Epithelial cell of prostate (primary cell): ENCODE measurements at regions not wholly inside any gene's neighbourhood (a gene's known extent, or its start where the extent isn't known, plus 50 kb on each side); places are given as distances from the start of the nearest gene placed in this dataset.

ENCODE experiments used
- DNase-seq: peaks from one replicate; pipeline ENCODE4 v3.0.0-alpha.2; 2011; ENCODE audit warnings: low read depth, low spot score
- H3K27ac ChIP-seq: fragments of 450-650 bp; 2 replicates; pipeline ENCODE4 v1.5.1; 2017; ENCODE audit warnings: mild to moderate bottlenecking

DNA sequence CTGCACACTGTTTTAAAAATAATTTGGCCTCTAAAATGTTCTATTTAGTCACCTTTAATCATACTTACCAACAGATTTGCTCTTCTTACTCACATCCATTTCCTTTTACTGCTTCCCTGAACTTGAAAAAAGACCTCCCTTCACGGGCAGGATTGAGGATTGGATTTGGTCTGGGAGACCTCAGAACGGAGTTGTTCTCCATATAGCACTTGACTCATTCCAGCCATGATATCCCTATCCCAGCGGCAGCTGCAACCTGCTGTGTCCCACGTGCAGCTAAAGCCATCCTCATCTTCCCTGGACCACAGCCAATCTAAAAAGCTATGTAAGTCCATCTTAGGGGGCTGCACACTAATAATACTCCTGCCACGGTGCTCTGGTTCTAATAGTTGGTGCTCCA is 97.0 kb upstream of the PTPRM start:
- no peak overlapping the region for H3K27ac ChIP-seq
- no peak for DNase-seq

DNA sequence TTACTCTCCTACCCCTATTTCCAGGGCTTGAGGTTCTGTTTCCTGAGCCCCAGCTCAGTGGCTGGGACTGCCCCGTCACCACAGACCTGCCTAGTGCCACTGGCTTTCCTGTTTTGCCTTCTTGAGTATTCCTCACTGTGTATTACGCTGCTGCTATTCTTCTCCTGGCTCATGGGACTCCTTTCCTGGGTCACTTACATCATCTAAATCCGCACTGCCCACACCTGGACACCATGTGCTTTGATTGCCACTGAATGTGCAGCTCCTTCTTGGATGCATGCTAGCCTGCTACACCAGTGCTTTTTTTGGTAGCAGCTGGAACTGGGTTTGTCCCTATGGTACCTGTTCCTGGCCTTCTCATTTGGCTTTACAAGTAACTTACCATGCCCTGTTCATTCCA is 96.6 kb upstream of the PTPRM start:
- DNase-seq = no peak
- H3K27ac ChIP-seq = no peak overlapping the region

DNA sequence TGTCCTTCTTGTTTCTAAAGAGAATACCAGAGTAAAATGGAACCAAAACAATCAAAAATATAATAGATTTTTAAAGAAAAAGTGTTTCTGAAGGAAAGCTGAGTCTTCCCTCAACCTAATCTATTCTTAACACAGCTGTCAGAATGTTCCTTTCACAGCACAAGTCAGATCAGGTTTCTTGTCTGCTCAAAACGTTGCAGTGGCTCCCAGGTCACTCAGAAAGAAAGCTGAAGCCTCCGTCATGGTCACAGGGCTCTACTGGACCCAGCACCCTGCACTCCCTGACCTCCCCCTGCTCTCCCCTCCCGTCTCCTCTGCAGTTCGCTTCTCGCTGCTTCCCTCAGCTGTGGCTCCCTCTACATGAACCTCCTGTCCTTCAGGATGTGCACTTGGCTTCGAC is 90.7 kb upstream of the PTPRM start:
- DNase-seq = no peak
- H3K27ac ChIP-seq = no peak overlapping the region

DNA sequence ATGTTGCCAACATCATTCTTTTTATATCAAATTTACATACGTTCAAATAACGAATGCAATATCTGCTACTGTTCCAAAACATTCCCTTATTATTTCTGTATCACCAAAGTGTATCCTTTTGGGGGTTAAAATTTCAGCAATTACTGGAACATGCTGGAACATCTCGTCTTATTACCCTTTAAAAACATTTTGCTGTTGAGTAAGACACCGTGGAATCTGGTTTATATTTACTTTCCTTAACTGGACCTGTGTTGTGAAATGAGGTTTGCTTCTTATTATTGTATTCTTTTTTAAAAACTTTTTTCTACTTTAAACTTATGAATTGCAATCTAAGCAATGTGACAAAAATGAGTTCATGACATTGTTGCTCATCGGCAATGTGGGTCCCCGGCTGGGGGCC is 87.4 kb upstream of the PTPRM start:
- no peak for DNase-seq

DNA sequence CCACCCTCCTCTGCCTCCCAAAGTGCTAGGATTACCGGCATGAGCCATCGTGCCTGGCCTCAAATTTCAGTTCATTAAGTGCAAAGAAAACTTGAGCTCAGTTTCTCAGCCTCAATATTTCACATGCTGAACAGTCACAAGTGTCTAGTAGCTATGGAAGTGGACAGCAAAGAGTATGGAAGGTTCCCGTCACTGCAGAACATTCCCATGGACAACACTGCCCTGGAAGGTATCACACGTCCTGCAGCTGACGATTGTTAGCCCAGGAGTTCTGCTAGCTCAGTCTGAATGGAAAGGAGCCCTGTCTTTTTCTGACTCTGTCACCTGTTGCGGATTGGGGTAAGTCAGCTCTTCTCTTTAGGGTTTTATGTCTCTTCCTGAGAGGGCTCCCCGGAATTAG is 86.2 kb upstream of the PTPRM start:
- no peak overlapping the region for H3K27ac ChIP-seq
- no peak for DNase-seq

More for the DNA sequence above, 87.4 kb upstream of the PTPRM start:
- no peak overlapping the region for H3K27ac ChIP-seq

DNA sequence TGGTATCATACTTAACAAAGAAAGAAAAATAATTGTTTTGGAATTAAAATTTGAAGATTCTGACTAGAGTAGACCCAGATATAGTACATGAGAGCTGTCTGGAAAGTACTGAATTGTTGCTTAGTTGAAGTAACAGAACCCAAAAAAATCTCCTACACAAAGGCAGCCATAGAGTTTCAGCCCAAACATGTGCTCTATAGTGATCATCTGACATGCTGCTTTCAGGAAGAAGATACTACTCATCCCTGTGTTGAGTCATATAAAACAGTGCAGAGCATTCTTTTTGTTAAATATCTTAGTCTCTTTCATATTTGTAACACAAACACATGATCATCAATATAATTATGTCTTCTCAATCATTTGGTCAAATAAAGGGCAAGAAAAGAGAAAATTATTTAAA is 84.8 kb upstream of the PTPRM start:
- DNase-seq = no peak
- no peak overlapping the region for H3K27ac ChIP-seq

DNA sequence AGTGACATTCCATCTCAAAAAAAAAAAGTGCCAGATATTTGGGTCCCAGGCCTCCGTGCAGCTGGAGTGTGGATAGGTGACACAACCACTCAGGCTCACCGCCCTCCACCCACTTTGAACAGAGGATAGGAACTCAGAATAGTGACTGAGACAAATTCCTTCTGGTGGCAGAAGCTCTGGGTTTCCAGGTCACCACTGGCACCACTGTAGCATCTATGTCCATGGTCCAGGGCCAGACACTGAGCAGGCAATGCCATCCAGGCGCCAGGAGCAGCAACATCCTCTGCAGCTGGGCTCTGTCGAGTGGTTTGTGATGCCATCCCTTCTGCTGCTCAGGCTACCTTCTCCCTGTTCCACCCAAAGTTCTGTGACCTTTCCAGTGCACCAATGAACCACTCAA is 81.5 kb upstream of the PTPRM start:
- no peak for DNase-seq
- H3K27ac ChIP-seq = no peak overlapping the region

DNA sequence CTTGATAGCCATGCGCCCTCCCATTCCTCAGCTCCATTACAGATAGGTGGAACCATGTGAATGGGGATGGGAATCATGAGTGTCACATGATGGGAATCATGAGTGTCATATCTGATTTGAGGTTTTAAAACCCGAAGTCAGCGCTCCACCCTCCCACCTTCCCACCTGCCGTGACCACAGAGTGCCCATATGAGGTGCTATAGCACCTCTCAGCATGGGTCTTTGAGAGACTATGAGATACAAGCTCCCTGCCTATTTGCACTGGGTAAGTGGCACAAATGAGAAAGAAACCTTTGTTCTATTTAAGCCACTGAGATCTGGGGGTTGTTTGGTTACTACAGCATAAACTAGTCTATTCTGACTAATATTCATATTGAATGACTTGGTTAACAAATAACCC is 78.5 kb upstream of the PTPRM start:
- DNase-seq = no peak
- no peak overlapping the region for H3K27ac ChIP-seq

DNA sequence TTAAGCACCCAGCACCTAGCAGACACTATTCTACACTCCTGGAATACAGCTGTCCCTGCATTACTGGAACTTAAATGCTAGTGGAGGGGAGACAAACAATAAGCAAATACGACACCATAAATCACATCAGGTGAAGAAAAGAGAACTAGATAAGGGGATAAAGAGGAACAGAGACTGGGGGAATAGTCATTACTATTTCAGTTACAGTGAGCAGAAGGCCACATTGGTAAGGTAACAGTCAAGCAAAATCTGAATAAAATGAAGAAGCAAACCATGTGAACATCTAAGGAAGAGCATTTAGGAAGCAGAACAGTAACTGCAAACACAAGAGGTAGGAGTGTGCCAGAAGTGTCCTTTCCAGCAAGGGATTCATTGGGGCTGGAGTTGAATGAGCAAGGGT is 77.0 kb upstream of the PTPRM start:
- no peak for DNase-seq
- no peak overlapping the region for H3K27ac ChIP-seq

DNA sequence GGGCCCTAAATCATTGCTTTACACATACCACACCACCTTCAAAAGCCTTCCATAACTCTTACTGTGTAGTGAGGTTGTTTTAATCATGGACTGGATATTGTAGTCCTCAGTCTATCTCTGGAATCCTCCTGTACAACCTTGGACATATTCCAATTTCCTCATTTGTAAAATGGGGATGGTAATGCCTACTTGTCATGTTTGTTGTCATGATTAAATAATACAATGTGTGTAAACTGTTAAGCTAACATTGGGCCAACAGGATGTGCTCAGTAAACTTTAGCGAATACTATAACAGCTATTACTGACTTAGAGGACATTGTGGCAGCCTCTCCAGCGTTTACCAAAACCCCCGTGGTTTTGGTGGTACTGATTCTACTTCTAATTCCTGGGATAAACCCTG is 74.7 kb upstream of the PTPRM start:
- no peak overlapping the region for H3K27ac ChIP-seq
- DNase-seq = no peak

DNA sequence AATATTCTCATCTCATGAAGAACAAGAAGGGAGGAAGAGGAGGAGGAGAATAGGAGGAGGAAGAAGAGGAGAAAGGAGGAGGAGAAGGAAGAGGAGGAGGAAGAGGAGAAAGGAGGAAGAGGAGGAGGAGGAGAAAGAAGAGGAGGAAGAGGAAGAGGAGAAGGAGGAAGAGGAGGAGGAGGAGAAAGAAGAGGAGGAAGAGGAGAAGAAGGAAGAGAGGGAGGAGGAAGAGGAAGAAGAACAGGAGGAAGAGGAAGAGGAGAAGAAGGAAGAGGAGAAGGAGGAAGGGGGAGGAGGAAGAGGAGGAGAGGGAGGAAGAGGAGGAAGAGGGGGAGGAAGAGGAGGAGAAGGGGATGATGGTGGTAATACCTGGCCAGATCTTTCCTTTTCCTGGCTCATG is 70.0 kb upstream of the PTPRM start:
- no peak overlapping the region for H3K27ac ChIP-seq
- DNase-seq = no peak

DNA sequence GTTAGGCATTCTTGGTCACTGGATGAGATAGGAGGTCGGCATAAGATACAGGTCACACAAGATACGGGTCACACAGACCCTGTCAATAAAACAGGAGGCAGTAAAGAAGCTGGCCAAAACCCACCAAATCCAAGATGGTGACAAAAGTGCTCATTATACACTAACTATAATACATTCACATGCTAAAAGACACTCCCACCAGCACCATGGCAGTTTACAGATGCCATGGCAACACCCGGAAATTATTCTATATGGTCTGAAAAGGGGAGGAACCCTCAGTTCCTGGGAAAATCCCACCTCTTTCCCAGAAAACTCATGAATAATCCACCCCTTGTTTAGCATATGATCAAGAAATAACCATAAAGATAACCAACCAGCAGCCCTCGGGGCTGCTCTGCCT is 56.0 kb upstream of the PTPRM start:
- no peak for DNase-seq
- H3K27ac ChIP-seq = no peak overlapping the region

DNA sequence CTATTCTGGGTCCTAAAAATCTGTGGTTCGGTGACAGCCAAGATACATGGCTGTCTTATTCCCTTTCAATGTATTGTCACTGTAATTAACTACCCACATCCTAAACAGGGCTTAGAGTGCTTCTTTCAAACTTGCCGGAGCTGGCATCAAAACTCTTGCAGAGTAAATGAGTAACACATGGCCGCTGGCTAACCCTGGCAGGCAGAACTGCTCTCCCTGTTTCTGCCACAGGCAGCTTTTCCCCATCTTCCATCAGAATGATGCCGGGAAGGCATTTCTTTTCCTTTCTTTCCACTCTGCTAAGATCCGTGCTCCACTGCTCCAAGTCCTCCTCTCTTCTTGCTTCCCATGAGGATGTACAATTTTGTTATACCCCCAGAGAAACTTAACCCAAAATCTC is 54.8 kb upstream of the PTPRM start:
- H3K27ac ChIP-seq = no peak overlapping the region
- no peak for DNase-seq

DNA sequence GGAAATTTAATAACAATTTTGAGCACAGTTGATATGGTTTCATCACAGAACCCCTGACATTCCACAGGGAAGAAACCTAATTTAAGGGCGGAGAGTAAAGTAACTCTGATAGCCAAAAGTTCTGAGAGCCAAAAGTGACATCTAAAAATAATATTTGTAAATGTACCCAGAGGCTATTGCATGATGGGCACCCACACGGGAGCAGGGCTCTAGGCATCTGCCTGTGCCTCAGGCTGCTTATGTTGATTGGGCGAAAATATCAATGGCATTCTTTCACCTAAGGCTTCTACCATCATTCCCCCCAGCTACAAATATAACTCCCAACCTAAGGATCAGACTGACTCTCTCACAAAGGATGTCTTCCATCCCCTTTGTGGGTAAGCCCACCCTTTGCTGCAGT is 54.1 kb upstream of the PTPRM start:
- H3K27ac ChIP-seq = no peak overlapping the region
- DNase-seq = no peak

DNA sequence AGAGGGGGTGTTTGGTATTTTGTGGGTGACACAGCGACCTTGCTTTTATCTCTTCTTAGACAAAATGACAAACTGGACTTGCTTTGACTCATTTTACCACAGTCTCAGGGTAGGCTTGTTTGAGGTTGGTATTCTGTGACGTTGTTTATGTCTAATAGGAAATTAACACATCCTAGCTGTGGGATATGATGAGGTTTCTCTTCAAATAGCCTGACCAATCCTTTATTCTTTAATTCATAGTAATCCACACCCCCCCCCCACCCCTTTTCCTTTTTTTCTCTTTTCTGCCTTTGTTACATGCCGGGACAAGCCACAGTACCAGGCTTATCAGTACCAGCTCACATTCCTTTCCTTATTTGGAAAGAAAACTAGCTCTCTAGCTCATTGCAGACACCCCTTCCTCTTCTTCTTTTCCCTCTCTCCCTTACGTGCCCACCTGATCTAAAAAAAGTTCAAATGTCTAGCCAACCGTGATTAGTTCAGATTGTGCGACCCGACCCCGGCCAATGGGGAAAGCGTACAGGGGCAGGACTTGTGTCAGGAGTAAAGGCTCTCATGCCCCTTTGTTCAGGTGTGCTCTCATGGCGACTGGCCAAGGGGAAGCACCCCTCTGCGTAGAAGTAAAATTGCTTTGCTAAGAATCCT is 52.2 kb upstream of the PTPRM start:
- H3K27ac ChIP-seq = no peak overlapping the region
- DNase-seq = no peak

DNA sequence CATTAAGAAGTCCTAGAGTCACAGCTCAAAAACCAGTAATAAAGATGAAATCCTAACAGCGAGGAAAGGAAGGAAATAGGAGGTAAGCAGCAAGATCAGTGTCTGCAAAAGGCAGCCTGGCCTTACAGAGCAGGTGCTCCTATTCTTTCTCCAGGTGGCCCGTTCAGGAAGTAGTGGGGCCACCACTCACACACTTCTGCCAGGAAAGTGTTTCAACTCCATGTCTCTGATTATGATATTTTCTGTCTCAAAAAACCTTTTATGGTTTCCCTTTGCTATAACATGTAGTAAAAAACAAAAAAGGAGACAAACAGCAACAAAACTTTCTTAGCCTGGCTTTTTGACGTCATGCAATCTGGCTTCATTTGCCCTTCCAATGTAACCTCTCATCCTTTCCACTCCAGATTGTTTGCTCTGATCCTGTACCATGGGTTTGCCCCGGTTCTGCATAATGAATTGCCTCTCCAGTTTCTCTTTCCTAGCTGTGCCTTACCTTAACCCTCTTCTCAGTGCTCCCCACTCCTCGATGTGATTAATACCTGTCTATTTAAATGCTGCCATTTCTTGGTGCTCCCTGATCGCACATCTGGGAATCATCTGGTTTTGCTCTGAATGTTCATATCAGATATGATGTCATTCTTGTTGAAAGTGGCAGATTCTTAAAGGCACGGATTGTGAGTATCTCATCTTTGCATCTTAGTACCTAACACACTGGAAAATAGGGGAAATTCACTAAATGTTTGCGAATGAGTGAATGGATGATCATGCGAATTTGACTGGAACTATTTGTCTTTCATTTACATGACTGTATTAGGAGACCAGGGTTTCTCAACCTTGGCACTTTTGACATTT is 50.6 kb upstream of the PTPRM start:
- DNase-seq = no peak
- H3K27ac ChIP-seq = no peak overlapping the region
